Lower lobe of right lung (tissue), 2 donors: ENCODE measurements at regions not wholly inside any gene's neighbourhood (a gene's known extent, or its start where the extent isn't known, plus 50 kb on each side); places are given as distances from the start of the nearest gene placed in this dataset.

Experiments
- ATAC-seq, 2 donors: fragments of 200-7000 bp; cut with Tn5 transposase; one replicate each; pipeline ENCODE4 v1.9.1; 2020 to 2022; ENCODE audit warnings: mild to moderate bottlenecking in 2 of 2, moderate library complexity in 2 of 2
- DNase-seq: peaks from one replicate; pipeline ENCODE4 v3.0.0-alpha.2; 2020
- H3K27ac ChIP-seq: fragments of 200-600 bp; one replicate; pipeline ENCODE4 v1.8.0; 2022
- H3K27me3 ChIP-seq: fragments of 200-600 bp; one replicate; pipeline ENCODE4 v1.8.0; 2022; ENCODE audit warnings: low read depth
- H3K36me3 ChIP-seq: fragments of 200-600 bp; one replicate; pipeline ENCODE4 v1.8.0; 2022; ENCODE audit warnings: mild to moderate bottlenecking
- H3K4me1 ChIP-seq: fragments of 200-600 bp; one replicate; pipeline ENCODE4 v1.8.0; 2022
- H3K4me3 ChIP-seq: fragments of 200-600 bp; one replicate; pipeline ENCODE4 v1.8.0; 2022; ENCODE audit warnings: mild to moderate bottlenecking
- H3K9me3 ChIP-seq: fragments of 200-600 bp; one replicate; pipeline ENCODE4 v1.8.0; 2022
- CTCF ChIP-seq: fragments of 200-600 bp; IDR thresholded peaks from one replicate; pipeline ENCODE4 v1.8.0; 2022; ENCODE audit warnings: antibody characterized with exemption, mild to moderate bottlenecking
- intact Hi-C: fragments of 100-400 bp; cut with DNase I; formaldehyde crosslinking; loops from one replicate; pipeline ENCODE4 v1.11.0; 2022
- donor health status: DM: no; HTN: yes; CAD: no; lungs with severe emphysema.

GRCh38 chr14:75333606-75334548 lies 55.2 kb downstream of the FOS start:
- Histone ChIP-seq H3K36me3 (no peaks in the 10 kb centered on the region), H3K27ac (peak overlapping the region; percentile 84), H3K9me3 (no peaks in the 10 kb centered on the region), H3K4me1 (peaks cover 15% of the 10 kb centered on the region), H3K27me3 (no peaks in the 10 kb centered on the region), H3K4me3 (peak overlapping the region; percentile 33)
- TF ChIP-seq CTCF, result no peak
- DNase-seq (peak; percentile 75), ATAC-seq (peak; percentile 82)
- intact Hi-C loops, result no loop called here

GRCh38 chr14:75334549-75335051 lies 56.0 kb downstream of the FOS start:
- H3K4me1 ChIP-seq, result peaks cover 22% of the 10 kb centered on the region
- H3K36me3 ChIP-seq, result no peaks in the 10 kb centered on the region
- DNase-seq, result no peak
- H3K4me3 ChIP-seq, result peak overlapping the region; percentile 33
- no peaks in the 10 kb centered on the region for H3K9me3 ChIP-seq
- ATAC-seq, result peak; percentile 16 to 19
- no peak for TF ChIP-seq CTCF
- H3K27ac ChIP-seq, result peak overlapping the region; percentile 84
- intact Hi-C loops, result no loop called here
- H3K27me3 ChIP-seq, result no peaks in the 10 kb centered on the region

- no peak overlapping the region for H3K4me3 ChIP-seq
- H3K27ac ChIP-seq, result no peak overlapping the region
- H3K4me1 ChIP-seq, result peaks cover 31% of the 10 kb centered on the region
- no peaks in the 10 kb centered on the region for H3K36me3 ChIP-seq
- intact Hi-C loops, result no loop called here
- H3K9me3 ChIP-seq, result no peaks in the 10 kb centered on the region
- no peaks in the 10 kb centered on the region for H3K27me3 ChIP-seq
- no peak for TF ChIP-seq CTCF
- ATAC-seq, result no peak
- no peak for DNase-seq
Observed at GRCh38 chr14:75335571-75335970, 56.9 kb downstream of the FOS start.

- ATAC-seq (no peak), DNase-seq (no peak)
Observed at GRCh38 chr14:75338398-75338797, 59.8 kb downstream of the FOS start.

GRCh38 chr14:75339059-75339458 lies 60.4 kb downstream of the FOS start:
- TF ChIP-seq CTCF, result no peak
- H3K27me3 ChIP-seq, result no peaks in the 10 kb centered on the region
- H3K9me3 ChIP-seq, result no peaks in the 10 kb centered on the region
- ATAC-seq (no peak), DNase-seq (no peak)
- H3K27ac ChIP-seq, result no peak overlapping the region
- no peaks in the 10 kb centered on the region for H3K36me3 ChIP-seq
- H3K4me1 ChIP-seq, result peaks cover 50% of the 10 kb centered on the region
- H3K4me3 ChIP-seq, result no peak overlapping the region
- intact Hi-C loops, result no loop called here

More at GRCh38 chr14:75338398-75338797, 59.8 kb downstream of the FOS start:
- Histone ChIP-seq H3K36me3 (no peaks in the 10 kb centered on the region), H3K27ac (no peak overlapping the region), H3K4me3 (no peak overlapping the region), H3K9me3 (no peaks in the 10 kb centered on the region), H3K27me3 (no peaks in the 10 kb centered on the region), H3K4me1 (peaks cover 53% of the 10 kb centered on the region)
- intact Hi-C loops, result no loop called here
- TF ChIP-seq CTCF, result no peak
